HG02938 (cell line): ENCODE measurements at regions not wholly inside any gene's neighbourhood (a gene's known extent, or its start where the extent isn't known, plus 50 kb on each side); places are given as distances from the start of the nearest gene placed in this dataset.

Source experiments
- ATAC-seq: cut with Tn5 transposase; IDR thresholded peaks from one replicate; pipeline ENCODE4 v1.9.1; 2021; ENCODE audit warnings: mild to moderate bottlenecking, moderate library complexity; ENCODE audit not compliant: unreplicated experiment

GRCh38 chr12:107395817-107396216 is 289.8 kb upstream of the PWP1 start:
- no peak for ATAC-seq

- no peak for ATAC-seq
Measured at GRCh38 chr12:107396991-107397390, 288.6 kb upstream of the PWP1 start.

DNA sequence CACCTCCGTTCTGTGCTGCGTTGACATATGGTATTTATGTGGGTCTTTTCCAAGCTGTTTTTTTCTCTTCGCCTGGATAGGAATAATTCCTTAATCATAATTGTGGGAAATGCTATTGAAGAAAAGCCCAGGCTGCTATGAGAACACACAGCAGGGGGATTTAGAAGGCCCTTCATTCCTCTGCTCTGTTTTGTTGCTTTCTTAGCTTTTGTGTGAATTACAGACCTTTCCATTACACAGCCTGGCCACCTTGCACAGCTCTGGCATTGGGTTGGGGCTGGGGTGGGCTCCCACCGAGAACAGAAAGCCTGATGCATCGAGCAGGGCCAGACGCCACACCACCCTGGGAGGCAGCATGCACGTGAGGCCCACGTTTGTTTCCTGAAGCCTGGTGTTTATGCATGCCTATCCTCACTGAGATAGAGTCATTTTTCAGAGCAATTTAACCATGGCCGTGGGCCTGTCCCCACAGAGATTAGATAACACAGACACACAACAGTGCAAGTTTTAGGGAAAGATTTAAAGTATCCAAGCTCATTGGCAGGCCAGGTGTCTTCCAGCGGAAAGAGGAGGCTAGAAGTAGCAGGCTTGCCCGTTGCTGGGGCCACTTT is 287.6 kb upstream of the PWP1 start:
- ATAC-seq = no peak

DNA sequence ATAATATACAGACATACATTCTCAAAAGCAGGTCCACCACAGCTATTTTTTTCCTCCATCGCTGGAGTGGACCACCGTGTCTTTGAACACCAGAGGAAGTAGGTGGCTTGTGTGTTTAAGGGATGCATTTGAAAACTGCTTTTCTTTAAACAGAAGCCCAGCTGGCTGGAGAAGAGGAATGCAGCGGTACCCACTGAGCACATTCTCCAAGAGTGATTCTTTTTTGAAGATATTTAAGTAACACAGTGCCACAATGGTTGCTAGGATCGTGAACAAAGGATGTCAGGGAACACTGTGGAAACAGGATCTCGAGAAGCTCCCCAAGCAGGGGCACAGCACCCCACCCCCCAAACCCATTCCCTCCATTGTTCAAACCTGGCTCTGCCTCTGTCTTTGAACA is 286.6 kb upstream of the PWP1 start:
- ATAC-seq = no peak

- ATAC-seq = no peak
Measured at GRCh38 chr12:107400686-107401447, 284.7 kb upstream of the PWP1 start.

DNA sequence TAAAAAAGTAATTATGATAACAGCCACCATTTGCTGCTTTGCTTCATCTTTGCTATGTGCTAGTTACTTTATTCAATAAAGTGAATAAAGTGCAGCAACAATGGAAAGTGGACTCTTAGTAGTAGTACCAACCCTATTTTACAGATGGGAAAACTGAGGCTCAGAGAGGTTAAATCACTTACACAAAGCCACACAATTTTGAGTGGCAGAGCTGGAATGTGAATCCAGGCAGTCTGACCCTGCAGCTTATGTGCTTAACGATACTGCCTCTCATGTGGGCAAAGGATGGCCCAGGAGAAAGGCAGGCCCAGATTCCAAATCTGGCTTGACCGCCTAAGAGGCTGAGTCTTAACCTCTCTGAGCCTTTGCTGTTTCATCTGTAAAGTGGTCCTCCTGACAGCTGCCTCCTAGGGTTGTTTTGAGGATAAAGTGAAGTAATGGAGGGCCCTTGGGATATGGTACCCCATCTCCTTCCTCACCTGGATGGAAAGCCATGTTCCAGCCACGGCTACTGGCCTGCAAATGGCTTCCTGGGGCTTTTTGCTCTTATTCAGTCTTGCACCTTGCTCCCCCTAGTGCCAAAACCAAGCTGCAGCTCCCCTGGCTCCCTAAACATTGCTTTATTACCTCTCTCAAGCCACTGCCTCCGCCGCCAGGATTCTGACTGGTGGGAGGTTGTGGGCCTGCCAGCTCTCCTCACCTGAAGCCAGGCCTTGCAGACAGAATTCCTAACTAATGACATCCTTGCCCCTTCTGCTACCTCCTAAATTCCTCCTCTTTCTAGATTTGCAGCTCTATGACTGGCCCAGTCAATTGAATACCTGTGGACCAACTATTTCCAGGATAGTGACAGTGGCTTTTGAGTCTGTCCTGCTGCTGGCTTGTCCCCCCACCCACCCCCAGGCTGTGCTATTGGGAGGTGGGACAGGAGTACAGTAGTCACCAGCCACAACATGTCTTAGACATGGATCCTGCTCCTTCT is 283.3 kb upstream of the PWP1 start:
- peak; percentile 54 for ATAC-seq

DNA sequence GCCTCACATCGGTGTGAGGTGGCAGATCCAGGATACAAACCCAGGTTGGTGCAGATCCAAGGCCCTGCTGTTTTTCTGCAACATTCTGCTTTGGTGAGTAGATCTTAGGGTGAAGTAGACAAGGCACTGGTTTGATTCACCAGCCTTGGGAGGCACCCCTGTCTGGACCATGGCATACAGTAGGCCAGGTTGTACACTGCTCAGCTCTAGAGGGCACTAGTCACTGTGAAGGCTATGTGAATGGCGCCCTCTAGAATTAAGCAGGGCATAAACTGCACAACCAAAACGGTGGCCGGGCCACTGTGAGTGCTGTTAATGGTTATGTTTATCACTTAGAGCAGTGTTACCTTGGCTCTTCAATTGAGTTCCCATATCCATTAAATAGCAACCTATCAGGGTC is 280.6 kb upstream of the PWP1 start:
- ATAC-seq = no peak

- ATAC-seq = no peak
Measured at GRCh38 chr12:107405436-107405835, 280.2 kb upstream of the PWP1 start.

- no peak for ATAC-seq
Measured at GRCh38 chr12:107406932-107407331, 278.7 kb upstream of the PWP1 start.

GRCh38 chr12:107411792-107412535 is 273.6 kb upstream of the PWP1 start:
- no peak for ATAC-seq

DNA sequence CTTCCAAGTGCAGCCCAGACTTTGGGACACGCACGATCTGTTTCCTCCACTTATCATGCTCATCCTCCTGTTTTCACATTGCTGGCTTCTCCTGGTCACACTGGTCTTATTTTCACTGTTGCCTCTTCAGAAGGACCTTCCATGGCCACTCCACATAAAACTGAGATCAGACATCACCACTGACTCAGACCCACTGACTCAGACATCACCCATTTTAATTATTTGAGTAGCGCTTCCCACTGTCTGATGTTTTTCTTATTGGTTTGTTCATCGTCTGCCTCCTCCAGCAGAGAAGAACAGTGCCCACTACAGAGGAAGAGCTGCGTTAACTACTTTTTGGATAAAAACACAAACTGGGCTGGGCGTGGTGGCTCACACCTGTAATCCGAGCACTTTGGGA is 270.5 kb upstream of the PWP1 start:
- no peak for ATAC-seq

DNA sequence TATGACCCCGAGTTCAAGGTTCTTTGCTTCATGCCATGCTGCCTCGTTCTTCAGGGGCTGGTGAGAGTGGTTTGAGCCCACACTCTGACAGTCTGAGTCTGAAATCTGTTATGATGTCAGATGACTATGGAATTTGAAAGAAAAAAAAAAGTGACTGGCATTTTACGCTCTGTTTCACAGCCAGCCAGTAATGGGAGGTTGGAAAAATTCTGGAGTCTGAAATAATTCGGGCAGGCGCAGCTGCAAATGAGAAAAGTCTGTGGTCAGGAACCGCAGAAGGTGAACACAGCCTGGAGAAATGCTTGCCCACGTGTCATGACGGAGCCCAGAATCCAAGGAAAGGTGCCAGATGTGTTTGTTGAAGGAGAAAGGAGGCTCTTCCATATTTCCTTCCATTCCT is 269.8 kb upstream of the PWP1 start:
- ATAC-seq = no peak

DNA sequence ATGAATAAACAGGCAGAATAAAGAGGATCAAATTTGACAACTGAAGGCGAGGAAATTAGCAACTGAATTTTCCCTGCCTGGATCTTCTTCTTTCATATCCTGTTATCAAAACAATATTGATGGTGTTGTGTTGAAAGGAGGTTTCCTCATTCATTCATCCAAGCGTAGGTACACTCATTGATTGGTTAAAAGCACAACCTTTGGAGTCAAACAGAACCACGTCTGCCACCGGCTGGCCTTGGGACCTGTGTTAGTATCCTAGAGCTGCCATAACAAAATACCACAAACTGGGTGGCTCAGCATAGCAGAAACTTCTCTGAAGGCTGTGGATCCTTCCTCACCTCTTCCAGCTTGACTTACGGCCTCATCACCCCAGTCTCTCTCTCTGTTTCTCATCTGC is 268.6 kb upstream of the PWP1 start:
- no peak for ATAC-seq

- no peak for ATAC-seq
Measured at GRCh38 chr12:107418981-107419380, 266.6 kb upstream of the PWP1 start.

- ATAC-seq = no peak
Measured at GRCh38 chr12:107423531-107423930, 262.1 kb upstream of the PWP1 start.

DNA sequence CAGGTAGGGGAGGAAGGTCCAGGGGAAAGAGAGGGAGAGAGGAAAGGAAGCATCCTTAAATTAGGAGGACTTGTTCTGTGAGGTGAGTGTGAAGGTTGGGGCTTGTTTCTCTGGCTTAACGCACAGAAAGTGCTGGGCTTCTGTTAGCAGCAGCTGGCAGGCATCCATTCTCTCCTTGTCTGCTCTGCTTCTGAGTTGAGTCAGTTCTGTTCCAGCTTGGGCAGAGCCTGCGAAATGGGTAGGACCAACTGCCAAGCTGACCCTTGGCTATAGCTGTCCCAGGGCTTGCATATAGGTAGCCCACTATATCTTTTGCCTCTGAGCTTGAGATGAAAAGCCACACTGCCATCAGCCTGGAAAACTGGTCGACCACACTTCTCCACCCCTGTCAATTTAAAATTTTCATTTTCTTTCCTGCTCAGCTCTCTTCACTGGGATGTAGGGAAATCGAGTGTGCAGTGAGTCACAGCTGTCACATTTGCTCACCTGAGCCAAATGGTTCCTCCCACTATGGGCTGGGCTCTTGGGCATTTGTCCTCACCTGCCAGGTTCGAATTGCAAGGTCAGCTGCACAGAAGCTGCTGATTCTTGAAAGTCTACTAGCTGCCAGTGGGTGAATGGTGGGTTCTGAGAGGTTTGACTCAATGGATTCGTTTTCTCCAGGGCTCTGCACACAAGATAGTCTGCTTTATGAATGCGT is 256.4 kb upstream of the PWP1 start:
- no peak for ATAC-seq

GRCh38 chr12:107431942-107432341 is 253.7 kb upstream of the PWP1 start:
- no peak for ATAC-seq

- ATAC-seq = no peak
Measured at GRCh38 chr12:107435072-107435471, 250.5 kb upstream of the PWP1 start.

DNA sequence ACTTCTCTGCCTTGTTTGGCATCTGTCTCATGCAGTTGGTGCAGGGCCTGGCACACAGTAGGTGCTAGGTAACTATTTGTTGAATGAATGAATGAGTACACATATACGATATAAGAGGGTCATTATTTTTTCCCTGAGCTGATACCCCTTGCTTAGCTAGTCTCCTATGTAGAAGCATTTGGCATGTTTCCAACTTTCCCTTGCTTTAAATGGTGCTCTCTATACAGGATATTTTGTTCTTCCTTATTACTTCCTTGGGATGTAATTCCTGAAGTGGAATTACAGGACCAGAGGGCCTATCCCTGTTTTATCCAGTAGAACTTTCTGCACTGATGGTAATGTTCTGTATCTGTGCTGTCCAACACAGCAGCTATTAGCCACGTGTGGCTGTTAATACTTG is 250.1 kb upstream of the PWP1 start:
- ATAC-seq = no peak

DNA sequence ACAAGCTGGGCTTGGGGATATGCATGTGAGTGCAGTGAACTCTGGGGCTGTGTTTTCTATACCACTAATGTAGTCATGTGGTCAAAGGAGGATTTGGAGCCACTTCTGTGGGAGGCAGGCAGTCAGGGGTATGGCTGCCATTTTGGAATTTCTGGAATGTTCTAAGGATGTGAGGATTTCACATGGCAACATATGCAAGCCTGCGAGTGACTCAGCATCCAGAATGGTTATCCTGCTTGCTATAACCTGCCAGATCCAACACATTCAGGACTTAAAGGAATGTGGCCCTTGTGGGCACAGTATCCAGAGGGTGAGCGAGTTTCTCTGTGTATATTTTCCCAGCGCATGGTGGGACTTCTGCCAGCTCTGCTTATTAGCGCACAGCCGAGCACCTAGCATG is 249.2 kb upstream of the PWP1 start:
- ATAC-seq = no peak
